OCI-LY1 (cell line): ENCODE measurements at regions not wholly inside any gene's neighbourhood (a gene's known extent, or its start where the extent isn't known, plus 50 kb on each side); places are given as distances from the start of the nearest gene placed in this dataset.
"Not testable (repeated sequence)": the region's sequence is repeated elsewhere in the genome, so short reads cannot be mapped to it uniquely, and the experiment has no call there.

Experiments used
- H2AFZ ChIP-seq: fragments of 200-600 bp; sonication (generic), shearing (Covaris generic); 2 replicates; pipeline ENCODE4 v1.6.0; 2014; ENCODE audit warnings: antibody characterized with exemption, mild to moderate bottlenecking, low read length
- H3F3A ChIP-seq: fragments of 200-600 bp; sonication (generic), shearing (Covaris generic); 2 replicates; pipeline ENCODE4 v1.6.0; 2014; ENCODE audit warnings: mild to moderate bottlenecking, antibody characterized with exemption, low read length, moderate library complexity; ENCODE audit not compliant: insufficient read depth
- H3K27ac ChIP-seq: fragments of 200-600 bp; sonication (generic); 2 replicates; pipeline ENCODE4 v1.5.1; 2014; ENCODE audit warnings: low read length, mixed run types, mild to moderate bottlenecking, low read depth; ENCODE audit not compliant: poor library complexity, severe bottlenecking
- H3K27me3 ChIP-seq: fragments of 200-600 bp; sonication (generic); 2 replicates; pipeline ENCODE4 v1.6.0; 2014; ENCODE audit warnings: antibody characterized with exemption, mild to moderate bottlenecking, low read length, moderate library complexity; ENCODE audit not compliant: insufficient read depth
- H3K36me3 ChIP-seq: fragments of 200-600 bp; sonication (generic); 2 replicates; pipeline ENCODE4 v1.6.1; 2014; ENCODE audit warnings: mild to moderate bottlenecking, antibody characterized with exemption, low read length, moderate library complexity, mixed read lengths; ENCODE audit not compliant: insufficient read depth
- H3K4me1 ChIP-seq: fragments of 200-600 bp; sonication (generic); 2 replicates; pipeline ENCODE4 v1.5.1; 2014; ENCODE audit warnings: mild to moderate bottlenecking, low read length, moderate library complexity; ENCODE audit not compliant: insufficient read depth, severe bottlenecking
- H3K4me2 ChIP-seq: fragments of 200-600 bp; sonication (generic), shearing (Covaris generic); 2 replicates; pipeline ENCODE4 v1.6.1; 2014; ENCODE audit warnings: low read length
- H3K4me3 ChIP-seq: fragments of 200-600 bp; sonication (generic); 2 replicates; pipeline ENCODE4 v1.5.1; 2014; ENCODE audit warnings: low read length, low read depth, mild to moderate bottlenecking, mixed read lengths; ENCODE audit not compliant: poor library complexity, severe bottlenecking
- H3K79me2 ChIP-seq: fragments of 200-600 bp; shearing (Covaris generic); 2 replicates; pipeline ENCODE4 v1.6.1; 2016; ENCODE audit warnings: mixed run types, low read length, mixed read lengths; ENCODE audit not compliant: insufficient read depth
- H3K9ac ChIP-seq: fragments of 200-600 bp; sonication (generic), shearing (Covaris generic); 2 replicates; pipeline ENCODE4 v1.6.1; 2014; ENCODE audit warnings: mild to moderate bottlenecking, low read length, mixed read lengths
- H3K9me2 ChIP-seq: fragments of 200-600 bp; sonication (generic), shearing (Covaris generic); 2 replicates; pipeline ENCODE4 v1.6.1; 2014; ENCODE audit warnings: low read depth, mild to moderate bottlenecking, low read length, mixed read lengths
- H3K9me3 ChIP-seq: fragments of 200-600 bp; shearing (Covaris generic); 2 replicates; pipeline ENCODE4 v1.6.1; 2014; ENCODE audit warnings: low read length, mixed read lengths
- H4K20me1 ChIP-seq: fragments of 200-600 bp; sonication (generic), shearing (Covaris generic); 2 replicates; pipeline ENCODE4 v1.6.0; 2016; ENCODE audit warnings: mild to moderate bottlenecking, low read length; ENCODE audit not compliant: insufficient read depth
- EZH2 ChIP-seq: fragments of 200-600 bp; sonication (generic), shearing (Covaris generic); IDR thresholded peaks from 2 replicates; pipeline ENCODE4 v1.8.0; 2017; ENCODE audit warnings: borderline replicate concordance, mixed run types, mild to moderate bottlenecking, antibody characterized with exemption, low read length, moderate library complexity, mixed read lengths
- TF ChIP-seq, protein P1 (sequence below): fragments of 200-600 bp; sonication (generic), shearing (Covaris generic); IDR thresholded peaks from 2 replicates; pipeline ENCODE4 v1.5.1; 2017; ENCODE audit warnings: mild to moderate bottlenecking, antibody characterized with exemption, low read length, moderate library complexity, mixed read lengths

- not testable (repeated sequence) for H3K27me3 ChIP-seq, H3K27ac ChIP-seq, H2AFZ ChIP-seq, H3K9me3 ChIP-seq, H4K20me1 ChIP-seq, H3F3A ChIP-seq, H3K4me2 ChIP-seq, H3K9ac ChIP-seq, H3K9me2 ChIP-seq, H3K36me3 ChIP-seq, H3K79me2 ChIP-seq, H3K4me3 ChIP-seq, H3K4me1 ChIP-seq
- TF ChIP-seq, protein P1, sequence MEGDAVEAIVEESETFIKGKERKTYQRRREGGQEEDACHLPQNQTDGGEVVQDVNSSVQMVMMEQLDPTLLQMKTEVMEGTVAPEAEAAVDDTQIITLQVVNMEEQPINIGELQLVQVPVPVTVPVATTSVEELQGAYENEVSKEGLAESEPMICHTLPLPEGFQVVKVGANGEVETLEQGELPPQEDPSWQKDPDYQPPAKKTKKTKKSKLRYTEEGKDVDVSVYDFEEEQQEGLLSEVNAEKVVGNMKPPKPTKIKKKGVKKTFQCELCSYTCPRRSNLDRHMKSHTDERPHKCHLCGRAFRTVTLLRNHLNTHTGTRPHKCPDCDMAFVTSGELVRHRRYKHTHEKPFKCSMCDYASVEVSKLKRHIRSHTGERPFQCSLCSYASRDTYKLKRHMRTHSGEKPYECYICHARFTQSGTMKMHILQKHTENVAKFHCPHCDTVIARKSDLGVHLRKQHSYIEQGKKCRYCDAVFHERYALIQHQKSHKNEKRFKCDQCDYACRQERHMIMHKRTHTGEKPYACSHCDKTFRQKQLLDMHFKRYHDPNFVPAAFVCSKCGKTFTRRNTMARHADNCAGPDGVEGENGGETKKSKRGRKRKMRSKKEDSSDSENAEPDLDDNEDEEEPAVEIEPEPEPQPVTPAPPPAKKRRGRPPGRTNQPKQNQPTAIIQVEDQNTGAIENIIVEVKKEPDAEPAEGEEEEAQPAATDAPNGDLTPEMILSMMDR, result peak; percentile 35; the same call in 1 of the 2 replicates
These were observed 176.4 kb downstream of the ADRA2C start for GRCh38 chr4:3942569-3942971.

DNA sequence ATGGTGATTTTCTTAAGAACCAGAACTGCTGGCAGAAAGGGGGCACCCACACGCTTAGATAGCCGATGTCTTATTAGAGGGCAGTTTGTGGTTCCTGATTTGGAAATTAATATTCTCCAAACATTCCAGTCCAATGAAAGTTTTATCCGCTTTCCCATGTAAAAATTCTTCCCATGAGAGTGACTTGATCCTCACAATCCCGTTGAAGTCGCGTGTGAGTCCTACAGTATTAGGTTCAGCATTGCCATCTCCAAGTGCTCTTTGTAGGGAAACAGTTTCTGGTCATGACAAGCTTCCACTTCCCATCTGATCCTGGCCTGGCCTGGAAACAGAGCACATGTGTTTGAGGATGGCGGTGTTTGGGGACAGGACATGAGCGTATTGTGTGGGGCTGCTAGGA, 176.9 kb downstream of the ADRA2C start:
- H2AFZ ChIP-seq, H3K4me3 ChIP-seq, H3K4me2 ChIP-seq, H3K27ac ChIP-seq, H3K9ac ChIP-seq, H3K27me3 ChIP-seq, H3F3A ChIP-seq, H3K4me1 ChIP-seq, H4K20me1 ChIP-seq, H3K9me2 ChIP-seq, H3K79me2 ChIP-seq, H3K36me3 ChIP-seq, H3K9me3 ChIP-seq: not testable (repeated sequence)

DNA sequence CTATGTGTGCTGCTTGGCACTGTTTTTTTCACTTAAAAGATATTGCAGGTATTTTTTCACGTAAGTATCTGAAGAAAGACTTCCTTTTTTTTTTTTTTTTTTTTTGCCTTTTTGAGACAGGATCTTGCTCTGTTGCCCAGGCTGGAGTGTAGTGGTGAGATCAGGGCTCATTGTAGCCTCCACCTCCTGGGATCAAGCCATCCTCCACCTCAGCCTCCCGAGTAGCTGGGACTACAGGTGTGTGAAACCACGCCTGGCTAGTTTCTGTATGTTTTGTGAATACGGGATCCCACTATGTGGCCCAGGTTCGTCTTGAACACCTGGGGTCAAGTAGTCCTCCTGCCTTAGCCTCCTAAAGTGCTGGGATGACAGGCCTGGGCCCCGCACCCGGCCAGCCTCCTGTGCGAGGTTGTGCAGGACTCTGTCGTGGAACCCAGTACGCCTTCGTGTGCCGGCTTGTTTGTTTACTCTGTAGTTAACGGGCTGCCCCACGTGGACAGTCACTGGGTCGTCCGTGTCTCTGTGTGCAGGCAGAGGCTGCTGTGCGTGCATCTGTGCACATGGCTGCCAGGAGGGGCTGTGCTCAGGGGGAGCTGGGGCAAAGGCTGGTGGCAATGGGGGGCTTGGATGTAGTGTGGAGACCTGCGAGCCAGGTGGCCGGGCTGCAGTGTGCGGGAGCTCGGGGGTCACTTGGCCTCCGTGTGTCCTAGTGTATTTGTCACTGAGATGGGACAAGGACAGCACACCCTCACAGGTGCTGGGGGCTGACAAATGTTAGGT, 179.5 kb downstream of the ADRA2C start:
- Histone ChIP-seq H4K20me1 (no peaks in the 10 kb centered on the region), H3K4me3 (no peak overlapping the region), H3K9me3 (no peaks in the 10 kb centered on the region), H3K4me1 (no peaks in the 10 kb centered on the region), H3K79me2 (no peaks in the 10 kb centered on the region), H3K4me2 (no peak overlapping the region), H3F3A (no peaks in the 10 kb centered on the region), H2AFZ (no peak overlapping the region), H3K9ac (no peak overlapping the region), H3K27ac (no peak overlapping the region), H3K36me3 (no peaks in the 10 kb centered on the region), H3K9me2 (no peaks in the 10 kb centered on the region), H3K27me3 (no peaks in the 10 kb centered on the region)
- TF ChIP-seq, protein P1, result no peak
- no peak for TF ChIP-seq EZH2

DNA sequence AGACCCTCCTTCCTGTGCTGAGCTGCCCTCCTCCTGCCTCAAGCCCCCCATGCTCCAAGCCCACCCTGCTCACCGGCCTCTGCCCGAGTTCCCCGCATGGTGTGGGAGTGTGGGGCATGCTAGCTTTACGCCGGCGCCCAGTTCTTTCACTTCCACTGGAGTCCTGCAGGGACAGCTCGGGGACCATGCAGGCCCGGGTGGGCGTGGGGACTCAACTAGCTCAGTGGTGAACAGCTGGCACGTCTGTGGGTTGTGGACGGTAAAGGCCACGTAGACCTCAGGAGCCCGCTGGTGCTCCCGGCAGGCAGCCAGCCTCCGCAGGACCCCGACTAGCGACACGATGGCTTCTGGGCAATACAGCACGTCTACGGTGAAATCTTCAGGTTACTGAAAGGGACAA, 180.4 kb downstream of the ADRA2C start:
- not testable (repeated sequence) for H3K27ac ChIP-seq, H3K9me2 ChIP-seq, H4K20me1 ChIP-seq, H3K9ac ChIP-seq, H3K4me1 ChIP-seq, H3K79me2 ChIP-seq, H3K4me3 ChIP-seq, H3K36me3 ChIP-seq, H3F3A ChIP-seq, H3K27me3 ChIP-seq, H3K9me3 ChIP-seq, H3K4me2 ChIP-seq, H2AFZ ChIP-seq

GRCh38 chr4:3947761-3948160, 181.6 kb downstream of the ADRA2C start:
- H3K9me2 ChIP-seq, H3K4me3 ChIP-seq, H3F3A ChIP-seq, H3K36me3 ChIP-seq, H3K27ac ChIP-seq, H2AFZ ChIP-seq, H3K4me2 ChIP-seq, H3K9ac ChIP-seq, H4K20me1 ChIP-seq, H3K9me3 ChIP-seq, H3K4me1 ChIP-seq, H3K27me3 ChIP-seq, H3K79me2 ChIP-seq: not testable (repeated sequence)

- not testable (repeated sequence) for H2AFZ ChIP-seq, H3K9me2 ChIP-seq, H3F3A ChIP-seq, H4K20me1 ChIP-seq, H3K9ac ChIP-seq, H3K36me3 ChIP-seq, H3K4me3 ChIP-seq, H3K79me2 ChIP-seq, H3K4me2 ChIP-seq, H3K4me1 ChIP-seq, H3K27me3 ChIP-seq, H3K9me3 ChIP-seq, H3K27ac ChIP-seq
These were observed 182.0 kb downstream of the ADRA2C start for GRCh38 chr4:3948210-3948609.
